HepG2 (cell line): ENCODE measurements at regions not wholly inside any gene's neighbourhood (a gene's known extent, or its start where the extent isn't known, plus 50 kb on each side); places are given as distances from the start of the nearest gene placed in this dataset.

Experiments
- NFIC ChIP-seq: IDR thresholded peaks from 2 replicates; pipeline ENCODE4 v1.6.1; 2012; ENCODE audit warnings: mild to moderate bottlenecking, low read length, inconsistent platforms
- ZNF121 ChIP-seq: sonication (generic); formaldehyde crosslinking; IDR thresholded peaks from 2 replicates; pipeline ENCODE4 v1.5.0; 2020; ENCODE audit warnings: mild to moderate bottlenecking, missing genetic modification reagents
- ZNF274 ChIP-seq: sonication (generic); formaldehyde crosslinking; IDR thresholded peaks from 2 replicates; pipeline ENCODE4 v1.5.1; 2020; ENCODE audit warnings: mild to moderate bottlenecking, missing genetic modification reagents
- TF ChIP-seq, protein P1 (sequence below): sonication (generic); formaldehyde crosslinking; conservative IDR thresholded peaks from 2 replicates; pipeline ENCODE4 v1.8.0; 2022; ENCODE audit warnings: mild to moderate bottlenecking, moderate library complexity, missing genetic modification reagents
- TF ChIP-seq, protein P2 (sequence below), 2 experiments: sonication (generic) in 1 of 2; formaldehyde crosslinking in 1 of 2; IDR thresholded peaks; 2 replicates each; pipeline versions ENCODE4 v1.4.0 to v1.6.1; 2018 to 2020; ENCODE audit warnings: missing genetic modification reagents in 2 of 2, borderline replicate concordance in 1 of 2, low read depth in 1 of 2, mild to moderate bottlenecking in 1 of 2, missing biosample characterization in 1 of 2

DNA sequence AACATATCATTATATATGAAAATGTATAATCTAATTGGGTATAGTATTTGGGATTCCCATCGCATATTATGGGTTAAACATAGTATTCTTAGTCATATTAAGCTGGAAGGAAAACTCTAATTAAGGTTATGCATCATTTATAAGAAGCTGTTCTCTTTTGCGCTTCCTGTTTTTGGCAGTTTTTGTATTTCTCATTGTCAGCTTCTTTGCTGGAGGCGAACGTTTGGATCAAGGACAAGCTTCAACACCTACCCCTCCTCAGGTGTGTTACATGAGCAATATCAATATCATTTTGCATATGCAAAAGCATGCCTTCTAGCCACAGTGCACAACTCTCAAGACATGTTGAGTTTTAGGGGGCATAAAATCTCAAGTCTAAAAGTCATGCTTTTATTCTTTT lies 439.8 kb downstream of the TDRD3 start:
- TF ChIP-seq, protein P1, sequence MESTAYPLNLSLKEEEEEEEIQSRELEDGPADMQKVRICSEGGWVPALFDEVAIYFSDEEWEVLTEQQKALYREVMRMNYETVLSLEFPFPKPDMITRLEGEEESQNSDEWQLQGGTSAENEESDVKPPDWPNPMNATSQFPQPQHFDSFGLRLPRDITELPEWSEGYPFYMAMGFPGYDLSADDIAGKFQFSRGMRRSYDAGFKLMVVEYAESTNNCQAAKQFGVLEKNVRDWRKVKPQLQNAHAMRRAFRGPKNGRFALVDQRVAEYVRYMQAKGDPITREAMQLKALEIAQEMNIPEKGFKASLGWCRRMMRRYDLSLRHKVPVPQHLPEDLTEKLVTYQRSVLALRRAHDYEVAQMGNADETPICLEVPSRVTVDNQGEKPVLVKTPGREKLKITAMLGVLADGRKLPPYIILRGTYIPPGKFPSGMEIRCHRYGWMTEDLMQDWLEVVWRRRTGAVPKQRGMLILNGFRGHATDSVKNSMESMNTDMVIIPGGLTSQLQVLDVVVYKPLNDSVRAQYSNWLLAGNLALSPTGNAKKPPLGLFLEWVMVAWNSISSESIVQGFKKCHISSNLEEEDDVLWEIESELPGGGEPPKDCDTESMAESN (CRISPR knock-in tag), result no peak
- TF ChIP-seq ZNF274 (CRISPR knock-in tag) (no peak), ZNF121 (CRISPR knock-in tag) (no peak), NFIC (no peak)
- TF ChIP-seq, protein P2, sequence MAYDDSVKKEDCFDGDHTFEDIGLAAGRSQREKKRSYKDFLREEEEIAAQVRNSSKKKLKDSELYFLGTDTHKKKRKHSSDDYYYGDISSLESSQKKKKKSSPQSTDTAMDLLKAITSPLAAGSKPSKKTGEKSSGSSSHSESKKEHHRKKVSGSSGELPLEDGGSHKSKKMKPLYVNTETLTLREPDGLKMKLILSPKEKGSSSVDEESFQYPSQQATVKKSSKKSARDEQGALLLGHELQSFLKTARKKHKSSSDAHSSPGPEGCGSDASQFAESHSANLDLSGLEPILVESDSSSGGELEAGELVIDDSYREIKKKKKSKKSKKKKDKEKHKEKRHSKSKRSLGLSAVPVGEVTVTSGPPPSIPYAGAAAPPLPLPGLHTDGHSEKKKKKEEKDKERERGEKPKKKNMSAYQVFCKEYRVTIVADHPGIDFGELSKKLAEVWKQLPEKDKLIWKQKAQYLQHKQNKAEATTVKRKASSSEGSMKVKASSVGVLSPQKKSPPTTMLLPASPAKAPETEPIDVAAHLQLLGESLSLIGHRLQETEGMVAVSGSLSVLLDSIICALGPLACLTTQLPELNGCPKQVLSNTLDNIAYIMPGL (CRISPR knock-in tag; IDR thresholded peaks at IDR 0.05; ENCODE audit: borderline replicate concordance in 1 of 2, low read depth in 1 of 2), result no peak
